Cardiac muscle cell (in vitro differentiated cells and primary cell): ENCODE measurements at regions not wholly inside any gene's neighbourhood (a gene's known extent, or its start where the extent isn't known, plus 50 kb on each side); places are given as distances from the start of the nearest gene placed in this dataset.

Experiments used
- DNase-seq, 2 donors: peaks; one replicate each; pipeline versions ENCODE4 v3.0.0 to v3.0.0-alpha.2; 2010 to 2017; ENCODE audit warnings: low read depth in 1 of 2, low spot score in 1 of 2
- H3K27ac ChIP-seq: fragments of 200-600 bp; sonication (generic); 2 replicates; pipeline ENCODE4 v1.5.1; 2016
- H3K27me3 ChIP-seq: fragments of 200-600 bp; sonication (generic); 2 replicates; pipeline ENCODE4 v1.6.0; 2016; ENCODE audit warnings: control low read depth
- H3K36me3 ChIP-seq: fragments of 200-600 bp; sonication (generic); 2 replicates; pipeline ENCODE4 v1.5.1; 2016; ENCODE audit warnings: control low read depth
- H3K4me1 ChIP-seq: fragments of 200-600 bp; sonication (generic); 2 replicates; pipeline ENCODE4 v1.8.1; 2017; ENCODE audit warnings: low read depth, mild to moderate bottlenecking, mixed run types
- H3K4me3 ChIP-seq: fragments of 200-600 bp; sonication (generic); 2 replicates; pipeline ENCODE4 v1.5.1; 2016; ENCODE audit warnings: mild to moderate bottlenecking
- H3K9me3 ChIP-seq: fragments of 200-600 bp; sonication (generic); 2 replicates; pipeline ENCODE4 v1.5.1; 2017; ENCODE audit warnings: low read depth, mild to moderate bottlenecking, control low read depth
- TF ChIP-seq, protein P1 (sequence below): IDR thresholded peaks from 2 replicates; pipeline ENCODE4 v1.5.1; 2012; ENCODE audit warnings: low read depth, mild to moderate bottlenecking, low read length

- Histone ChIP-seq H3K27ac (no peak overlapping the region), H3K4me3 (no peak overlapping the region), H3K36me3 (no peaks in the 10 kb centered on the region), H3K4me1 (peaks cover 49% of the 10 kb centered on the region), H3K27me3 (no peaks in the 10 kb centered on the region), H3K9me3 (no peaks in the 10 kb centered on the region)
- TF ChIP-seq, protein P1, sequence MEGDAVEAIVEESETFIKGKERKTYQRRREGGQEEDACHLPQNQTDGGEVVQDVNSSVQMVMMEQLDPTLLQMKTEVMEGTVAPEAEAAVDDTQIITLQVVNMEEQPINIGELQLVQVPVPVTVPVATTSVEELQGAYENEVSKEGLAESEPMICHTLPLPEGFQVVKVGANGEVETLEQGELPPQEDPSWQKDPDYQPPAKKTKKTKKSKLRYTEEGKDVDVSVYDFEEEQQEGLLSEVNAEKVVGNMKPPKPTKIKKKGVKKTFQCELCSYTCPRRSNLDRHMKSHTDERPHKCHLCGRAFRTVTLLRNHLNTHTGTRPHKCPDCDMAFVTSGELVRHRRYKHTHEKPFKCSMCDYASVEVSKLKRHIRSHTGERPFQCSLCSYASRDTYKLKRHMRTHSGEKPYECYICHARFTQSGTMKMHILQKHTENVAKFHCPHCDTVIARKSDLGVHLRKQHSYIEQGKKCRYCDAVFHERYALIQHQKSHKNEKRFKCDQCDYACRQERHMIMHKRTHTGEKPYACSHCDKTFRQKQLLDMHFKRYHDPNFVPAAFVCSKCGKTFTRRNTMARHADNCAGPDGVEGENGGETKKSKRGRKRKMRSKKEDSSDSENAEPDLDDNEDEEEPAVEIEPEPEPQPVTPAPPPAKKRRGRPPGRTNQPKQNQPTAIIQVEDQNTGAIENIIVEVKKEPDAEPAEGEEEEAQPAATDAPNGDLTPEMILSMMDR, result no peak
- no peak for DNase-seq
These were observed 514.6 kb downstream of the ZNF608 start for GRCh38 chr5:124231802-124232201.

DNA sequence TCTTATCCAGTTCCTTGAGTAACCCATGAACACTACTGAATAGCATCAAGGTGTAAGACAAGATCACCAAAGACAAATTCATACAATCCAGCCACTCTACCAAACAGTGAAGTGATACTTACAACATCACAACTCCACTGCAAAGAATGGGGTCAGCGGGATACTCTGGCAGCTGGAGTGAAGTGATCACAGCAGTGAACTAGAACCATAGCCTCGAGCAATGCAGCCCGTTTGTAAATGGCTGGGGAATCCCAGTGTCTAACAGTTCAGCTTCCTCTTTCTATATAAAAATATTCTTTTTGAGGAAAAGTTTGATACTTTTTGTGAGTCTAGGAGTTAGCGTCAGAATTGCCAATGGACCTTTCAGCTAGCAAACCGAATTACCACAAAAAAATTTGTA, 515.2 kb downstream of the ZNF608 start:
- no peaks in the 10 kb centered on the region for H3K36me3 ChIP-seq
- no peak overlapping the region for H3K27ac ChIP-seq
- H3K9me3 ChIP-seq, result no peaks in the 10 kb centered on the region
- TF ChIP-seq, protein P1, result no peak
- H3K4me1 ChIP-seq, result peaks cover 43% of the 10 kb centered on the region
- no peak overlapping the region for H3K4me3 ChIP-seq
- no peak for DNase-seq
- no peaks in the 10 kb centered on the region for H3K27me3 ChIP-seq

DNA sequence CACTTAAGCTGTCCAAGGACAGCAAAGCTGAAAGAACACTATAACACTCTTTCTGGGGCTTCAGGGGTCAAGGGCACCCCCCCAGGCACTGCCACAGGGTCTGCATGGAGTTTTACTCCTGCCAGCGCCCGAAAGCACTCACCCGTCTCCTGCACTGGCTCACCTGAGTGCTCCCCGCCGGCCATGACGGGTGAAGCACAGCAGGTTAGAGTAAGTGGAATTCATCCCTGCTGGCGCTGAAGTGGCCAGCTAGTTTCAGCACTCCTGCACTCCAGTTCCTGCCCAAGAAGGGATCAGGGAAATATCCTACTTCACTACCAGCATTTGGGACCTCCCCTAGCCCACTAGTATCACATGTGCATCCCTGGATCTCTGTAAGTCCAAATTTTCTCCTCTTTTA, 516.0 kb downstream of the ZNF608 start:
- H3K4me3 ChIP-seq, result no peak overlapping the region
- H3K27me3 ChIP-seq, result no peaks in the 10 kb centered on the region
- DNase-seq, result peak in 1 of 2 donors; percentile 59
- H3K4me1 ChIP-seq, result peaks cover 35% of the 10 kb centered on the region
- H3K9me3 ChIP-seq, result no peaks in the 10 kb centered on the region
- H3K27ac ChIP-seq, result no peak overlapping the region
- TF ChIP-seq, protein P1, result no peak
- H3K36me3 ChIP-seq, result no peaks in the 10 kb centered on the region

DNA sequence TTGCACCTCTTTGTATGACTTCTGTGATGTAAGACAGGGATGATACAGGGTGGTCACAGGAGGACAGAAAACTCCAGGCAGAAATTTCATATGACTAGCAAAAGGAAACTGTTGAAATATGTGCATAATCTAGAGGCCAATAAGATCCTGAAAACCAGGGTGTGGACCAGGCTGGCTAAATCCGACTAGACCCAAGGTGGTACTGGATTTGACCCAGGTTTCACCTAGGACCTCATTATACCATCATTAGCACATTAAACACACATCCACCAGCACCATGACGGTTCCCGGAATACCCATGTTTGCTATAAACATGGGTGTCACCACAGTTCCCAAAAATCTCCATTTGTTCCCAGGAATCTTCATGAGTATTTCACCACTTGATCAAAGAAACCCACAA, 517.1 kb downstream of the ZNF608 start:
- no peak overlapping the region for H3K27ac ChIP-seq

GRCh38 chr5:124227914-124228313, 518.5 kb downstream of the ZNF608 start:
- DNase-seq, result no peak
- H3K27ac ChIP-seq, result no peak overlapping the region
- peaks cover 14% of the 10 kb centered on the region for H3K4me1 ChIP-seq
- no peaks in the 10 kb centered on the region for H3K27me3 ChIP-seq
- no peak overlapping the region for H3K4me3 ChIP-seq
- no peaks in the 10 kb centered on the region for H3K36me3 ChIP-seq
- H3K9me3 ChIP-seq, result no peaks in the 10 kb centered on the region
- TF ChIP-seq, protein P1, result no peak

More for the DNA sequence above, 517.1 kb downstream of the ZNF608 start:
- Histone ChIP-seq H3K4me3 (no peak overlapping the region), H3K36me3 (no peaks in the 10 kb centered on the region), H3K4me1 (peaks cover 24% of the 10 kb centered on the region), H3K9me3 (no peaks in the 10 kb centered on the region), H3K27me3 (no peaks in the 10 kb centered on the region)
- DNase-seq, result no peak
- TF ChIP-seq, protein P1, result no peak

DNA sequence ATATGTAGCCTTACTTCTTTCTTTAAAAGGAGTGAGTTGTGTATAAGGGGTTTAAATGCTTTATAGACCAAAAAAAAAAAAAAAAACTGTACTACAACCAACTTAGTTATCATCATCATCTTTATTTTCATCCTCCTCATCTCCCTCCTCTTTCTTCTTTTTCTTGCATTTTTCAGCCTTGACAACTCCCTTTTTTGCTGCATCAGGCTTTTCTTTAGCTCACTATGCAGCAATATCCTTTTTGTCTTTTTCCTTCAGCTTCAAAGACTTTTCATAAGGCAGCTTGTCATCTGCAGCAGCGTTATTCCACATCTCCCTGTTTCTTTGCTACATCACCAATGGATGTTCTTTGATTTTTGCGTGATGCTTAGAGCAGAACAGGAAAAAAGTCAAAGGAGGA, 526.0 kb downstream of the ZNF608 start:
- H3K4me1 ChIP-seq, result no peaks in the 10 kb centered on the region
- no peaks in the 10 kb centered on the region for H3K36me3 ChIP-seq
- TF ChIP-seq, protein P1, result no peak
- H3K27me3 ChIP-seq, result no peaks in the 10 kb centered on the region
- H3K27ac ChIP-seq, result no peak overlapping the region
- H3K4me3 ChIP-seq, result no peak overlapping the region
- DNase-seq, result no peak
- H3K9me3 ChIP-seq, result no peaks in the 10 kb centered on the region
